Small intestine (tissue), 7 donors: ENCODE measurements at regions not wholly inside any gene's neighbourhood (a gene's known extent, or its start where the extent isn't known, plus 50 kb on each side); places are given as distances from the start of the nearest gene placed in this dataset.

Experiments
- DNase-seq, 2 donors: peaks; one replicate each; pipeline versions ENCODE4 v3.0.0 to v3.0.0-alpha.2; 2013
- FAIRE-seq: peaks from 2 replicates; lab custom pipeline; 2012; peaks lifted over from hg19 to GRCh38; lab: Jason Lieb, UNC
- H3K27ac ChIP-seq, 3 donors: one replicate each; pipeline ENCODE4 v1.5.1; 2013; ENCODE audit warnings: low read length in 2 of 3, mild to moderate bottlenecking in 2 of 3, control low read depth in 1 of 3, inconsistent platforms in 1 of 3, low read depth in 1 of 3, moderate library complexity in 1 of 3
- H3K27me3 ChIP-seq, 3 donors: one replicate each; pipeline ENCODE4 v1.6.1; 2013; ENCODE audit warnings: low read length in 3 of 3, inconsistent platforms in 1 of 3; ENCODE audit not compliant: control insufficient read depth in 3 of 3, insufficient read depth in 3 of 3
- H3K36me3 ChIP-seq, 3 donors: one replicate each; pipeline ENCODE4 v1.6.1; 2013; ENCODE audit warnings: low read length in 3 of 3, inconsistent platforms in 1 of 3, low read depth in 1 of 3, mild to moderate bottlenecking in 1 of 3, moderate library complexity in 1 of 3; ENCODE audit not compliant: control insufficient read depth in 3 of 3, insufficient read depth in 2 of 3
- H3K4me1 ChIP-seq, 3 donors: one replicate each; pipeline ENCODE4 v1.6.1; 2013; ENCODE audit warnings: low read length in 2 of 3, inconsistent platforms in 1 of 3, low read depth in 1 of 3, mild to moderate bottlenecking in 1 of 3, moderate library complexity in 1 of 3; ENCODE audit not compliant: control insufficient read depth in 3 of 3, insufficient read depth in 2 of 3
- H3K4me3 ChIP-seq, 3 donors: one replicate each; pipeline ENCODE4 v1.5.1; 2013; ENCODE audit warnings: low read length in 3 of 3, control low read depth in 1 of 3, inconsistent platforms in 1 of 3, low read depth in 1 of 3, mild to moderate bottlenecking in 1 of 3, moderate library complexity in 1 of 3
- H3K9me3 ChIP-seq, 2 donors: one replicate each; pipeline ENCODE4 v1.6.1; 2013; ENCODE audit warnings: low read depth in 1 of 2, low read length in 1 of 2; ENCODE audit not compliant: control insufficient read depth in 2 of 2, insufficient read depth in 1 of 2
- WGBS, 3 donors: extraction: QIAGEN DNeasy Blood & Tissue Kit; methylation state at CpG; one replicate each; pipeline ENCODE4 v1.1.7; 2013; 5-methylcytosine and 5-hydroxymethylcytosine counted together
- donor health status: healthy with polysubstance abuse.
- donor health status: control.
- donor health status: control.
- donor health status: Bipolar disorder and iron deficiency.
- donor health status: healthy.

DNA sequence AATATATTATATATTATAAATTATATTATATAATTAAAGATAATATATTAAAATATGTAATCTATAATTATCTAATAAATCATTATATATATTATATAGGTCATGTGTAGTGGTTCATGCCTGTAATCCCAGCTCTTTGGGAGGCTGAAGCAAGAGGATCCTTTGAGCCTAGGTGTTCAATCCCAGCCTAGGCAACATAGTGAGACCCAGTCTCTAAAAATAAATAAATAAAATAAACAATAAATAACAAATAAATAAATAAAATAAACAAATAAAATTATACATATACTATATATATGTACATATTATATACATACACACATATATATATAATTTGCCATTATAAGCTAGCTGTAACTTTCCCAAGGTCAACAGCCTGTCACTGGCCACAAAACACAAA, 277.7 kb downstream of the SETD4 start:
- Histone ChIP-seq H3K27me3 (no peaks in the 10 kb centered on the region), H3K4me3 (no peak overlapping the region), H3K27ac (no peak overlapping the region), H3K9me3 (no peaks in the 10 kb centered on the region), H3K4me1 (no peaks in the 10 kb centered on the region), H3K36me3 (no peaks in the 10 kb centered on the region)
- no peak for DNase-seq
- peak; percentile 83 for FAIRE-seq

DNA sequence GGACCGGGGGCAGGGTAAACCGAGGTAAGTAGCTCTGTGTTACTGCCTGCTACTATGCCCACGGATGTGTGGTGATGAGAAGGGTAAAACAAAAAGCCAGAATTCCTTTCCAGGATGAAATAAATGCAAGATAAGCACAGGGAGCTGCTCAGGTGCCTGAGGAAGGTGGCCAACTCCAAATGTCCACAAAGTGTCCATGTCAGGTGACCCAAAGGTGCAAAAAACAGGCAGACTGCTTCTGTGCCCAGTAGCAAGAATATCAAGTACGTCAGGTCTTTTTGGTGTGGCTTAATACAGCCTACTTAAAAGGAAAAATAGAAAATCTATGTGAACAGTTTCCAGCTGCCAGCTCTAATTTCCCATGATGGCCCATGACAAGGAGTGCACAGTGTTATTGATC, 279.3 kb downstream of the SETD4 start:
- Histone ChIP-seq H3K27me3 (no peaks in the 10 kb centered on the region), H3K36me3 (no peaks in the 10 kb centered on the region), H3K4me1 (no peaks in the 10 kb centered on the region), H3K9me3 (no peaks in the 10 kb centered on the region), H3K4me3 (no peak overlapping the region), H3K27ac (no peak overlapping the region)
- 70 to 86% (median 80%) methylated on average over 4 of the region's 4 CpGs for WGBS, 3 donors
- FAIRE-seq (no peak), DNase-seq (no peak)

DNA sequence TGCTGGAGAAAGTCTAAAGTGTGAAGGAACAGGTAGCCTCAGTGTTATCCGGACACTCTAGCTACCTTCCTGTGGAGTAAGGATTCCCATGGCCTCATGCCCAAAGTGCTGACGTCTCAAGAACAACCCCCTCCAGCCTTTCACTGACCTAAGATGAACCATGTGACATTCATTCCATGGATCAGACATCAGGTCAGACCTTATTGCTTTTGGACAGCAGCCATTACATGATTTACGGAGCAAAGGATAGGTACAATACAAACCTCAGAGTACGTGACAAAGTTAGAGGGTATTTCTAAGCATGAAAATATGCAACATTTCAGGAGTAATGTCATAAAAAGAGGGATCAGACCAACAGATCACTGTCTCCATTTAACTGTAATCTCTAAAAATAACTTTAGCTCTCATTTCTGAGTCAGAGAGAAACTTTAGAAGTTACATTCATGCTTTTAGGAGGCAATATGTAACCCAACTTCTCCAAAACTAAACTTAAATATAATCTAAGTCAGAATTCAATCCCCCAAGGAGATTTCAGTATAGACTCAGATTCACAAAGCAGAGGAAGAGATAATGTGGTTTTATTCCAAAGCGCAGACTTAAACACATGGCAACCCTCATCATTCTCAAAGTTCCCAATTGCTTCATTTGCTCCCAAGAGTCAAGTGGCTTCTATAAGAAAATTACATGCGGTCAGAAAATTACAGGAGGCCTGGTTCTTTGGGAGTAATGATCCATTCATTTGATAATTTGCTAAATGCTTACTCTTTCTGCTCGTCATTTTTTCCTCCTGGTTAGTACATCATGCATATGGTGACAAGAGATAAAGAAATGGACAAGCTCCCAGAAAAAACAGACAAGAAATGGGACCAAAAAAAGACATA, 280.4 kb downstream of the SETD4 start:
- no peaks in the 10 kb centered on the region for H3K36me3 ChIP-seq
- H3K9me3 ChIP-seq: no peaks in the 10 kb centered on the region
- no peaks in the 10 kb centered on the region for H3K4me1 ChIP-seq
- no peak overlapping the region for H3K27ac ChIP-seq
- H3K27me3 ChIP-seq: no peaks in the 10 kb centered on the region
- DNase-seq: peak; percentile 38 to 82
- H3K4me3 ChIP-seq: no peak overlapping the region
- WGBS, 3 donors: 41 to 66% (median 45%) methylated on average over 7 of the region's 7 CpGs
- FAIRE-seq: no peak

DNA sequence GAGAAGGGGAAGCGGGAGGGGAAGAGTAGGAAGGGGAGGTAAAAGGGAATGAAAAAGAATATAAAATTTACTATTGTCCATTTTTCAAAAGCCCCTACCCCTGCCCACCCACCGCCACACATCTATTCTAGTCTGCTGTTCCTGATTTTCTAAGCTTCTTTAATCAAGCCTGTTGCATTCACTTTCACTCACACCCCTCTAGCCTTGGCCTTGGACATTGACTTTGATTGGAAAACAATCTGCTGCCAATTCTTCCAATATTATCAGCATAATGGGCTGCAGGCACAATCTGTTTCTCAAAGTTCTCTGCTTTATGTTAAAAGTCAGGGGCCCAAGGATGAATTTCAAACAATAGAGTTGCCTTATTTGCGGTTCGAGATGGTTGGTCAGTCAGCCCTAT, 281.2 kb downstream of the SETD4 start:
- H3K4me3 ChIP-seq: no peak overlapping the region
- WGBS, 3 donors: 46 to 80% (median 53%) methylated on average over 4 of the region's 4 CpGs
- no peak overlapping the region for H3K27ac ChIP-seq
- no peaks in the 10 kb centered on the region for H3K36me3 ChIP-seq
- FAIRE-seq (no peak), DNase-seq (peak in 1 of 2 donors; percentile 47)
- H3K27me3 ChIP-seq: no peaks in the 10 kb centered on the region
- H3K9me3 ChIP-seq: no peaks in the 10 kb centered on the region
- H3K4me1 ChIP-seq: no peaks in the 10 kb centered on the region

DNA sequence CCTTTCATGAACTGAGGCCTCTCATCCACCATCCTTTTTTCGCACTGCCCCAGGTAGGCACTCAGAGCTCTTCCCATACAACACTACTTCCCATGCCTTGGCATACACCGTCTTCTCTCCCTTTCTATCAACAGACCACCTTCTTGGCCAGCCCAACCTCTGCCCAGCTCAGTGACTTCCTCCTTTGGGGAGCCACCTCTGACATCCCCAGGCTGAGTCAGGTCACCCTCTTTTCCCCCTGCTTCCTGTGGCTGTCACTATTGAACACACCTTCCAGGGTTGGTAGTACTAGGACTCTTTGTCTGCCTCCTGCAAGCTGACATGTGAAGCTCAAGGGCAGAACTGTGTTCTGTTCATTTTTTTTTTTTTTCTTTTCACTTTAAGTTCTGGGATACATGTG, 283.2 kb downstream of the SETD4 start:
- no peaks in the 10 kb centered on the region for H3K9me3 ChIP-seq
- H3K27me3 ChIP-seq: no peaks in the 10 kb centered on the region
- H3K4me1 ChIP-seq: no peaks in the 10 kb centered on the region
- 91 to 98% (median 93%) methylated on average over 2 of the region's 2 CpGs for WGBS, 3 donors
- no peak for DNase-seq
- no peak overlapping the region for H3K27ac ChIP-seq
- no peak overlapping the region for H3K4me3 ChIP-seq
- no peak for FAIRE-seq
- H3K36me3 ChIP-seq: no peaks in the 10 kb centered on the region

DNA sequence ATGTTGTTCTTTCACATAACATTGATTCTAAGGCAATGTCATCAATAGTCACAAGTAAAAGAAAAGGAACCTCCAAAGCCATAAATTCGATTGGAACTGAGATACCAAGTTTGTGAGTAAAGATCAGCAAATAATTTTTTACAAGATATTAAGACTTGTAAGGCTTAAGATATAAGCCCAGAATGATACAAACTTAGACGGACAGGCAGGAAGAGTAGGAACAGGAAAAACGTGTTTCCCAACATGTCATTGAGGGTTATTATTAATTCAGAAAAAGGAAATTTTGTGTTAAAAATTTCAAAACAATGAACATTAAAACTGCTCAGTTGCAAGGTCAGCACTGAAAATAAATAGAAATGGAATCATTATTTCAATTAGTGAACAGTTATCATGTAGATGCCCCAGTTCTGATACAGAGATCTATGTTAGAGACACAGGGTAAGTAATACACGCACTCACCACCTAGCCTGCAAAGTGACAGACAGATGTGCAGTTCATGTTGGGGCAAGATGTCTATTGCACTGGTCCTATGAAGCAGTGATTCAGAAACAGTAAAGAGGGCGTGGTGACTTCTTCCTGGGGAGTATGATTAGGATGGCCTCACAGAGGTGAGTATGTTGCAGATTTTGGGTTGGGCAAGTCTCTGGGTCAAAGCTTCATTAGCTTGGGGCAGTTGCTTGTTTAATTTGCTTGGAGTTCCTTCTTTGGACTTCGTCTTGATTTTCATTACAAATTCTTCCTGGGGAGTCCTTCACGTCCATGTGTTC, 284.4 kb downstream of the SETD4 start:
- Histone ChIP-seq H3K27ac (no peak overlapping the region), H3K4me1 (no peaks in the 10 kb centered on the region), H3K9me3 (no peaks in the 10 kb centered on the region), H3K36me3 (no peaks in the 10 kb centered on the region), H3K27me3 (no peaks in the 10 kb centered on the region), H3K4me3 (no peak overlapping the region)
- FAIRE-seq (no peak), DNase-seq (no peak)
- WGBS, 3 donors: 69 to 75% (median 73%) methylated on average over 7 of the region's 7 CpGs

DNA sequence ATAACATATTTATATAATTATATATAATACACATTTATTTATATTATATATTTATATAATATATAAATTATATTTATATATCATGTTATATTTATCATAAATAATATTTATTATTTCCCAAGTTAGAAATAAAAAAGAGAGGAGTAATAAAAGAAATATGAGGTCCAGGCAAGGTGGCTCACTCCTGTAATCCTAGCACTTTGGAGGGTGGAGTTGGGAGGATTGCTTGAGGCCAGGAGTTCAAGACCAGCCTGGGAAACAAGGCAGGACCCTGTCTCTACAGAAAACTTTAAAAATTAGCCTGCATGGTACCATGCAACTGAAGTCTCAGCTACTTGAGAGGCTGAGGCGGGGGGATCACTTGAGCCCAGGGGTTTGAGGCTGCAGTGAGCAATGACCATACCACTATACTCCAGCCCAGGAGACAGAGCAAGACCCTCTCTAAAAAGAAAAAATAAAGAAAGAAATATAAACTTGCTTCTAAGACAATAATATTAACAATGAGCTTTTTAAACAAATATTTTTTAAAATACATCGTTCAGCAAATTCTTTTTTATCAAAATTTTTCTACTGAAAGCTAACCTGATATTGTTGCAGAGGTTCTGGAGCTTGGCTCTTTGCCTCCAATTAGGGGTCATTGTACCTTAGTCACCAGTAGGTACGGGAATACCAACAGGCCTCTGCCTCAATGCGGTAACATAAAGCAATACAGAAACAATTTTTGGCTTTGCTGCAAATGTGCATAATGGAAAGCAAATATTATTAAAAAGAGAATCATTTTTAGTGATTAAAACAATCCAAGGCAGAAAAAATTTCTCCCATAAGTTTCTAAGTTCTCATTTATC, 290.0 kb downstream of the SETD4 start:
- H3K27me3 ChIP-seq: no peaks in the 10 kb centered on the region
- FAIRE-seq: no peak
- H3K36me3 ChIP-seq: no peaks in the 10 kb centered on the region
- WGBS, 3 donors: 92 to 95% (median 92%) methylated on average over 4 of the region's 4 CpGs
- no peak for DNase-seq
- no peak overlapping the region for H3K4me3 ChIP-seq
- no peak overlapping the region for H3K27ac ChIP-seq
- no peaks in the 10 kb centered on the region for H3K9me3 ChIP-seq
- no peaks in the 10 kb centered on the region for H3K4me1 ChIP-seq

DNA sequence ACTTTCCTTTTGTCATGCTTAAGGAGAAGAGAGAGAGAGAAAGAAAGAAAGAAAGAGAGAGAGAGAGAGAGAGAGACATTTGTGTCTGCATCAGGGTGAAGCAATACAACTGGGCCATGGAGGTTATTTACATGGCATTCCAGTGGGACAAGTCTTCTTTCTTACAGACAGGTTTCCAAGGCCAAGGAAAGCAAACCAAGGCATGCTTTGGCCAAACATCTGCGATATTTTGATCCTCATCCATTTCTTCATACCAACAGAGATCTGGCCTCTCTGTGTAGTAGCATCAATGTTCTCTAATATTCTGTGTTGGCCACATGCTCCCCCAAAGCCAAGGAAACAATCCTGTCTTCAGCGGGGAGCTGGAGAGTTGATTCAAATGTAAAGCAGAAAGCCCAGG, 292.1 kb downstream of the SETD4 start:
- Histone ChIP-seq H3K27ac (no peak overlapping the region), H3K9me3 (no peaks in the 10 kb centered on the region), H3K4me3 (no peak overlapping the region), H3K4me1 (no peaks in the 10 kb centered on the region), H3K27me3 (no peaks in the 10 kb centered on the region), H3K36me3 (no peaks in the 10 kb centered on the region)
- 84 to 93% (median 87%) methylated on average over 2 of the region's 2 CpGs for WGBS, 3 donors
- DNase-seq (no peak), FAIRE-seq (no peak)
